ELR (cell line): ENCODE measurements at regions not wholly inside any gene's neighbourhood (a gene's known extent, or its start where the extent isn't known, plus 50 kb on each side); places are given as distances from the start of the nearest gene placed in this dataset.

Experiments
- DNase-seq: peaks from one replicate; pipeline ENCODE4 v3.0.0-alpha.2; 2015; ENCODE audit warnings: low read depth

DNA sequence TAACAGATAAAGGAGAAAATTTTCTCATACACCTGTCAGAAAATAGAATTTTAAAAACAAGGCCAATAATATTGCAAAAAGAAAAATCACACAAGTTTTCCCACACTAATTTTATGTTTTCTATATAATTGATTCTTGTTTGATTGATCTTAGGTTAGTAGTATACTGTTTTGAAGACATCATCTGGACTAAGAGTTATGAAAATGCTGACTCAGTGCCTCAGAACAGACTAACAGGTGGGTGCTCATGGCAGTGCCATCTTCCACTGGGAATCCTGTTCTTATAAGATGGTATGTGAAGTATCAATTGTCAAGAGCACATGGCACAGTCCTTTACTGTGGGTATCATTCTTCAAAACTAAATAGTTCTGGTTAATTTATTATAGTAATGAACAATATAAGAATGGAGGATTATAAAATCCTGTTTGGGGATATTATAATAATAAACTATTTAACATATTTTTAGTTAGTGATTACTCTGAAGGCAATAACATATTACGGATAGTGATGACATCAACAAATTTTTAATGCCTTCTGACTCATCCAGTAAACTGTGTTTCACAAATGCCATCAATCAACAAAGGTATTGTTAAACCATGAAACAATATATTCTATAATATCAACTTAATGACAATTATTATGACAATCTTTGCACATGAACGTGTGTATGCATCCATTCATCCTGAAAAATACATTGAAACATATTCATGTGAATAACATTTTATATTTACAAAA lies 384.6 kb upstream of the KHDRBS2 start:
- DNase-seq: no peak

DNA sequence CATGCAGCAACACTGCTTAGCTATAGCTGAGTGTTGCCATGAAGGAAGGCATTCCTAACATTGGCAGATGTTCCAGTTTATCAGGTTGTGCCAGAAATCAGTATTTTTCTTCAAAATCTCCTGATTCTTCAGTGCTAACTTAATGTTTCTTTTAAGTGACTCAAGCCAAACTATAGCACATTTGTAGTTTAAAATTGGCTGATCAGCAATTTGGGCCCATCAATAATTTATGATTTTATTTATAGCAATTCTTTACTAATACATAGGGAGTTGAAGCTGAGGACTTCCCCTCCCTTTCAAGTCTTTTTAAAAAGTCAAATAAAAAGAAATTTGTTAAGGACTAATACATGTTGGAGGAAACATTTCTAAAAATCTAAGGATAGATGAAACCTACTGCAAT lies 383.8 kb upstream of the KHDRBS2 start:
- DNase-seq: no peak

DNA sequence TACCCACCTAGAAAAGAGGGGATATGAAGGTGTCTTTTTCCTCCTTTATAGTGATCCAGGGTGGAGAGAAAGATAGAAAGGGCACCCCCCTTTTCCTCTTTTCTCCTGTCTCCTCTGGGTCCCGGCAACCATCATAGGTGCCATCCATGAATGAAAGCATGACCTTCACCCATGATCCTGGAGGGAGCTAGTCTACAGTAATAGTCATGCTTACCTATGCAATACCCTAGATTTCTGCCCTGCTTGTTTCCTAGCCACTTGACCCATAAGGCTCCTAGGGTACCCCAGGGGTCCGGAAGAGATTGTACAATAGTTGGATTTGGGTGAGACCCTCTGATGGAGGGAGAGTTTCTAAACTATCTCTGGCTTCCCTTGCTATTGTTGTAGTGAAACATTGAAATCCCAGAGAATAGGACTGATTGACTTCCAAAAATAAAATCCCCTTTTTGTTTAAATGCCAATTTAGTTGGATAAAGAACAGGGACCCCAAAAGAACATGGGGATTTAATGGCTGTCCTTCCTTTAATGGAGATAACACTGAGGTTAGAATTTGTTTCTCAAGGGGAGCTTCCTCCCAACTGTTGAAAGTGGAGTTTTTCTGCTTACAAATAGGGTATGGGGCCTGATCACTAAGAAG lies 366.8 kb upstream of the KHDRBS2 start:
- peak; percentile 4 for DNase-seq

DNA sequence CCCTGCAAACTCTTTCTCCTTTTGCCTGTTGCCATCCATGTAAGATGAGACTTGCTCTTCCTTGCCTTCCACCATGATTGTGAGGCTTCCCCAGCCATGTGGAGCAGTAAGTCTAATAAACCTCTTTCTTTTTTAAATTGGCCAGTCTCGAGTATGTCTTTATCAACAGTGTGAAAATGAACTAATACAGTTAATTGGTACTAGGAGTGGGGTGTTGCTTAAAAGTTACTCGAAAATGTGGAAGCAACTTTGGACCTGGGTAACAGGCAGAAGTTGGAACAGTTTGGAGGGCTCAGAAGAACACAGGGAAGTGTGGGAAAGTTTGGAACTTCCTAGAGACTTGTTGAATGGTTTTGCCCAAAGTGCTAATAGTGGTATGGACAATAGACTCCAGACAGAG lies 359.2 kb upstream of the KHDRBS2 start:
- DNase-seq: no peak

DNA sequence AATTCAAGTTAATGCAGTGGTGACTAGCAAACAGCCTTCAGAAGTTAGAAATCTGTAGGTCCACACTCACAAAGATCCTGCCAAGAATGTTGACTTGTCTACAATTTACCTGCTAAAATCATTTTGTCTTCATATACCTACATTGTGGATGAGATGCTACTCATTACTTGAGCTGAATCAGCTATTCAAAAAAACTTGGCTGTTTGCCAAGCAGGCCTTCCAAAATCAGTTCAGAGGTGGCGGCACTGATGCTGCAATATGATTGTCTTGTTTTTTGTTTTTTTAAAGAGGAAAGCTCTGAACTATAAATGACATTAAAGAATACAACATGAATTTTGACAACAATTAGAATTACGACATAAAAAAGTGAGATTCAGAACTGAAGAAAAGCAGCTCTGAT lies 354.7 kb upstream of the KHDRBS2 start:
- DNase-seq: no peak

DNA sequence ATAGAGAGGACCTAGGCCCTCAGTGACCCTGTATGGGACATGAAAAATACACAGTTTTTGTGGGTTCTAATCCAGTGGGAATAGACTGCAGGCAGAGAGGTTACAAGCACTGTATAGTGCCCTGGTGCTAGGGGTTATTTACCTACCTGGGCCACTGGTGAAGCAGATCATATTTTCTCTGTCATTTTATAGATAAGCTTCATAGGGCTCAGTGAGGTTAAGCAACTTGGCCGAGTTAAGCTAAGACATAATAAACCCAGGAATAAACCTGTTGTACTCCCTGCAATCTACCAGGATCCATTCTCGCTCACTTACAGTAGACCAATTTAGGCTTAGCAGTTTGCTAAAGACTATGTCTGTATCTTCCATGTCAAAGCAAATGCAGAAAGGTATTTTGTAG lies 340.6 kb upstream of the KHDRBS2 start:
- no peak for DNase-seq

DNA sequence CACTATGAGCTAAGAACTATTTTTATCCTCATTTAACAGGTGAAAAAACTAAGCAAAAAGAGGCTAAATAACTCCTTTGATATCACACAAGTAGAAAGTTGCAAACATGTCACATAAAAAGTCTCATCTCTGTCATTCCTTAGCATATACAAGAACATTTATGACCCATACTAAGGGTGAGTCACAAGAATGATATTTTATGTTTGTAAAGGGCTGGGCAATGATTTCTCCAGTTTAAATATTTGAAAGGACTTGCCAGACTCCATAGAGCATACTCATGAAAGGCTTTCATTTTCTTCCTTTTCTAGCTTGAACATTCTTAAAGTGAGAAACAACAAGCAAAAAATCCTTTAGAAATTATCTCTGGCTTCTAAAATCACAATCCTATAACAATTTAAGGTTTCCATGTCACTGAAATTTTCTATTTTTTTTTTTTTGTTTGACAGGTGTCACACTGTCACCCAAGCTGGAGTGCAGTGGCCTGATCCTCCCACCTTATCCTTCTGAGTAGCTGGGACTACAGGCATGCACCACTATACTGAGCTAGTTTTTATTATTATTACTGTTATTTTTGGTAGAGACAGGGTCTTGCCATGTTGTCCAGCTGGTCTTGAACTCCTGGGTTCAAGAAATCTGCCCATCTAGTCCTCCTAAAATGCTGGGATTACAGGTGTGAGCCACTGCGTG lies 338.0 kb upstream of the KHDRBS2 start:
- DNase-seq: no peak

DNA sequence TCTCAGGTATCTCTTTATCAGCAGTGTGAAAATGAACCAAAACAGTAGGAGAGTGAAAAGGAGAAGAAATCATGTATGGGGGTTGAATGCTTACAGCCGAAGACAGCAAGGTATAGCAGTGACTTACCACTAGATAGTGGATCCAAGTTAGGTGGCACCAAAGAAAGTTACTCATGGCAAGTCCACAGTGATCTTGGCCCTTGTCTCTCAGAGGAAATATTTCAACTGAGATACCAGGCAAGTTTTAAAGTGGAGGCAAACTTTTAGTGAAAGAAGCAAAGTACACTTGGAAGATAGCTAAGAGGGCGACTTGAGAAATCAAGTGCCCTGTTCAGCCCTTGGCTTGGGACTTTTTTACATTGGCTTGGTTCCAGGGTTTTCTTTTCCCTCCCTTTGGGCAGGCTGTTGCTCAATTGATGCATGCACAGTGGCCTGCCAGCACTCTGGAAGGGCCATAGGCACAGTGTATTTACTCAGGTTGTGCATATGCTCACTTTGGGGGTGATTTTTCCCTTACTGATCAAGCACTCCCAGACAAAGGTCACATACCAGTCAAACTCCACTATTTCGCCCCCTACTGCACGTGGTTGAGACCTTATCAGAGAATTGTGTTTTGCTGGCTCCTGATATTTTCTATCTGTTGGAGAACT lies 329.5 kb upstream of the KHDRBS2 start:
- no peak for DNase-seq

DNA sequence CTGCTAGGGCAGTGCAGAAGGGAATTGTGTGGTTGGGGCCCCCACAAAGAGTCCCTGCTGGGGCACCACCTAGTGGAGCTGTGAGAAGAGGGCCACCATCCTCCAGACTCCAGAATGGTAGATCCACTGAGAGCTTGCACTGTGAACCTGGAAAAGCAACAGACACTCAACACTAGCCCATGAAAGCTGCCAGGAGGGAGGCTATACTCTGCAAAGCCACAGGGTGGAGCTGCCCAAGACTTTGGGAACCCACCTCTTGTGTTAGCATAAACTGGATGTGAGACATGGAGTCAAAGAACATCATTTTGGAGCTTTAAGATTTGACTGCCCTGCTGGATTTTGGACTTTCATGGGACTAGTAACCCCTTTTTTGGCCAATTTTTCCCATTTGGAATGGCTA lies 328.4 kb upstream of the KHDRBS2 start:
- DNase-seq: no peak

DNA sequence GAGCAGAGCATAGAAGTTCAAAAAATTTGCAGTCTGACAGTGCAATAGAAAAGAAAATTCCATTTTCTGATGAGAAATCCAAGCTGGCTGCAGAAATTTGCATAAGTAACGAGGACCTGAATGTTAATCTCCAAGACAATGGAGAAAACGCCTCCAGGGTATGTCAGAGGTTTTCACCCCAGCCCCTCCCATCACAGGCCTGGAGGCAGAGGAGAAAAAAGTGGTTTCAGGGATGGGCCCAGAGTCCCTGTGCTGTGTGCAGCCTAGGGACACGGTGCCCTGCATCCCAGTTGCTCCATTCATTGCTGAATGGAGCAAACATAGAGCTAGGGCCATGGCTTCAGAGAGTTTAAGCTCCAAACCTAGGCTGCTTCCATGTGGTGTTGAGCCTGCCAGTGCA lies 327.9 kb upstream of the KHDRBS2 start:
- no peak for DNase-seq

DNA sequence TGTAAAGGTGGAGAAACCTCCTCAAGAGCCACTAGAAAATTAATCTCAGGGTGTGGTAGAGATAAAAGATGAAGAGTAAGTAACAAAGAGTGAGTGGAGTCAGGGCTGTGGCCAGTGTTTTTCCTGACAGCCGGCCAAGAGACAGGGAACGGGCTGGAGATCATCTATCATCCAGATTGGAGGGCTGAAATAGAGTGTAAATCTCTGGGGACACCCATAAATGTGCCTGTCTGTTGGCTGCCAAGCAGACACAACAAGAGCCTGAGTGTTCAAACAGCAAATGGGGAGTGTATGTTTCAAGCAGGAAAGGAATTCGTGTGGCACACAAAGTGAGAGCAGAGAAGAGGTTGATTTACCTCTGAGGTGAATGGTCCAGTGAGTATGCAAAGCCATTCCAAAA lies 326.4 kb upstream of the KHDRBS2 start:
- no peak for DNase-seq

DNA sequence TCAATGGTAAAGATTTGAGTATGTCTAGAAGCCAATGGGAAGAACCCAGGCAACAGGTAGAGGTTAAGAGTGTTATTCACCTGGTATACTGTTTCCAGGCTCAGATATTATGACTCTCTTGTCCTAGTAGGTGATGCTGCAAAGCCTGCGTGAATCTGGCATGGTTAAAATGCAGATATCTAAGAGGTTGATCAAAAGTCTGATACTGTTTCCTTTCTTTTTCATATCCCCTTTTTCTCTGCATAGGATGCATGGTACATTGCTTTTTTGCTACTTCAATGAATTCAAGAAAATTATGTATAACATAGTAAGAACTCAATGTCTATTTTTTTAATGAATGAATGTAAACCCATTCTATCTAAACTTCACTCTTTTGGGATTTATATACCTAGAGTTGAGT lies 284.3 kb upstream of the KHDRBS2 start:
- no peak for DNase-seq

DNA sequence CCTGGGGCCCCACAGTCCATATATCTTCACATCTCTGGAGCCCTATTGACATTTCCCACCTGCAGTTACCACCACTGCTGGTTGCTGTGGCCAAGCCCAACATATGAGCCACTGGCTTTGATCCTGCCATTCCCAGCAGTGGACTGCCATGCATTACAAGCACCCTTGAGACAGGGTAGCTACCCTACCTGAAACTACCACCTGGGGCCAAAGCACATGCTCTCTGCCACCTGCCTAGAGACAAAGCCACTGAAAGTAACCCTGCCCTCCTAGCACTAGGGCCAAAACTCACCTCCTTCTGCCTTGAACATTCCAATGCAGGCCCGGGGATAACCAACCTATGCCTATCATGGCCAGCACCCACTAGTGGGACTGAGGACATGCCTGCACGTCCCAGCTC lies 255.5 kb upstream of the KHDRBS2 start:
- no peak for DNase-seq

DNA sequence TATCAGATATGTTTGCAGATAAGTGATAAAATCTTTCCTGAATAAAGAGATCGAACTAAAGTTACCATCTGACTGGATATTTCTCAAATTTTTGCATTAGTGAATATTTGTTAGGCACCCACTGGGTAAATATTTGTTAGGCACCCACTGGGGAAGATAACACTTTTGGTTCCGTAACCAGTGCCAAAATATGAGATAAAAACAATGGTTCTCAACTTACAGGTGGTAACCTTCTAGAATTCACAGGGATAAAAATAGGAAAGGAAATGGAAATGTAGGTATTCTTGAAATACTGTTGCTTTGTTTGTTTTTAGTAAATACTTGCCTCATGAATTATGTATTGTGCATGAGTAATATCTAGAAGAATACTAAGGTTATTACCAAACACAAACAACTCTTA lies 245.0 kb upstream of the KHDRBS2 start:
- no peak for DNase-seq

DNA sequence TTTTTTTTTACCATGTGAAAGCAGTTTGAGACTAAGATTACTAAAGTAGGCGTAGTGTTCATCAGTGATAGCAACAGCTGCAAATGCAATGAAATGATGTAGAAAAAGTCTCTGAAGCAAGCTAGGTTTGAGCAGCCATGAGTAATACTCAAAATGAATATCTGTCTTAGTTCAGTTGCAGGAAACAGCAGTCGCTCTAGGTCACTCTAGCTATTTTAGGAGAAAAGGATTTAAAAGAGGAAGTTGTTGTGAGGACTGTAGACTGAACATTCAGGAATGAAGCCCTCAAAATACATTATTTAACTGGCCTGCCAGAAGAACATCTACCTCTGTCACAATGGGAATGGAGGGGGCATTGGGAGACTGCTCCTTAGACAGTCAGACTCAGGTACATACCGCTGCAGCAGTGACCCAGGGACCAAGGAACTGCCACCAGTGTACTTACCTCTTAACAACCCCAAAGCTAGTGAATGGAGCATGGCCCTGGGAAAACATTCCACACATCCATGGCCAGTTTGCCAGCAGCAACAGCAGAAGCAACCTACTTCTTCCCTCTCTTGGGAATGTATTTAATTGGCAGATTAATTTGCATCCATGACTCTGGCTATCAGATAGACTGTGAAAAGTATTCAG lies 243.0 kb upstream of the KHDRBS2 start:
- no peak for DNase-seq

DNA sequence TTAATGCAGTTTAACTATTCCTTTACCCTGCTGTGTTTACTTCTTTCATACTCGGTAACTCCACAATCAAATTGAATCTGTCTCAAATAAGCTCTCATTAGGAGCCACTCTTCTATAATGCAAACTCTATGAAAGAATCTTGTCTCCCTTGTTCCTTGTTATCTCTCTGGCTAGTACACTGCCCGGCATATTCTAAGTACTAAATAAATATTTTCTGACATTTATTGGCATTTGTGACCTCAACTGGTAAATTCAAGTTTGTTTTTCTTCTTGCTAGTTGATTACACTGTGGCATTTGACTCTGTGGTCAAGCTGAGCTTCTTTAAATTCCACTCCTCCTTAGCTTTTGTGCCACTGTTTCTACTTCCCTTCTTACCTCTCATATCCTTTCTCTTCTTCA lies 237.6 kb upstream of the KHDRBS2 start:
- DNase-seq: no peak

DNA sequence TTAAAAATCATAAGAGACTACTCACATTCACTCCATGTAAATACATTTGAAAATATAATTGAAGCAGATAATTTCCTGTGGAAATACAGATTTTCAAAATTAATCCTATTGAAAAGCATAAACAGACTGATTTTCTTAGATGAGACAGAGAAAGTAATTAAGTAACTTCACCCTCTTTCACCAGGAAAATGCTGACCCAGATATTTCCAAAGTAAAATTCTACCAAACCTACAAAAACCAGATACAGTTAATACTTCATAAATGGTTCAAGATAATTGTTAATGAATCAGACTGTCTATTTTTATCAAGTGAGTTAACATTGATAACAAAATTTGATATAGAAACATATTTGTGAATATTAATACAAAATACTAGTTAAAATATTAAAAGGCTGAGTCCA lies 233.5 kb upstream of the KHDRBS2 start:
- no peak for DNase-seq

DNA sequence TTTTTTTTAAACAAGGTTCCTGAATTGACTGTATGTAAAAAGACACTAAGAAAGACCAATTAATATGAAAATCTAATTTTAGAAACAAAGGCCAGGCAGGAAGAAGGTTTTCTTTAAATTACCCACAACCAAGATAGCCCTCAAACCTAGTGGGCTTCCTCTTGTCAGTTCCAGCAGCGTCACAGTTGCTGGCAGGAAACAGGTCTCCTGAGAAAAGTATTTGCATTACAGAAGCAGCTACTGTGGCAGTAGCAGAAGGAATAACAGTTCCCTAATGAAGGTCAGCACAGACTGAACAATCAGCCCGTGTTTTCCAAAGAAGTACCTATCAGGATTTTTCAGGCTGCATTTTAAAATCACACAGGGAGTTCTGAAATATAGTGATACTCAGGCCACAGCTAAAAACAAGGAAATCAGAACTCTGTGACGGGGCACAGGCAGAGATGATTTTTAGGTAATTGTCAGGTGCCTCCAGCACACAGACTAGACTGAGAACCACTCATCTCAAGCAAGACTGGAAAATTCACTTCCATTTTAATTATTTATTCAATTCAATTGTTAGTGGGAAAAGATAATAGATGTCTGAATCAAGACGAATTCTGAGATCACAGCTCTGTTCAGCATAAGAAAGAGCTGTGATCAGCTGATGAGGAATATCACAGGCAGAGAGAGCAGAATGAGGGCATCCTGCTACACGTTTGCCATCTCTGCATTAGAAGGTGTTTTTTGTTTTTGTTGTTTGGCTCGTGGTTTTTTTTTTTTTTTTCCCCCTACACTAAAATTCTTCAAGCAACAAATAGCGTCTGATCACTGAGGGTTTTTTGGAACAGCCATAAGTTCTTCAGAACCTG lies 230.5 kb upstream of the KHDRBS2 start:
- no peak for DNase-seq

DNA sequence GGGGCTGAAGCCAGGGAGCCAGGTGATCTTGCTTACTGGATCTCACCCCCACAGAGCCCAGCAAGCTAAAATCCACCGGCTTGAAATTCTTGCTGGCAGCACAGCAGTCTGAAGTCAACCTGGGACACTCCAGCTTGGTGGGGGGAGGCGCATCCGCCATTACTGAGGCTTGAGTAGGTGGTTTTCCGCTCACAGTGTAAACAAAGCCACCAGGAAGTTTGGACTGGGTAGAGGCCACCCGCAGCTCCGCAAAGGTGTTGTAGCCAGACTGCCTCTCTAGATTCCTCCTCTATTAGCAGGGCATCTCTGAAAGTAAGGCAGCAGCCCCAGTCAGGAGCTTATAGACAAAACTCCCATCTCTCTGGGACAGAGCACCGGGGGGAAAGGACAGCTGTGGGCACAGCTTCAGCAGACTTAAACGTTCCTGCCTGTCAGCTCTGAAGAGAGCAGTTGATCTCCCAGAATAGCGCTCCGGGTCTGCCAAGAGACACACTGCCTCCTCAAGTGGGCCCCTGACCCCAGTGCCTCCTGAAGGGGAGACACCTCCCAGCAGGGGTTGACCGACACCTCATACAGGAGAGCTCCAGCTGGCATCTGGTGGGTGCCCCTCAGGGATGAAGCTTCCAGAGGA lies 206.3 kb upstream of the KHDRBS2 start:
- DNase-seq: no peak

DNA sequence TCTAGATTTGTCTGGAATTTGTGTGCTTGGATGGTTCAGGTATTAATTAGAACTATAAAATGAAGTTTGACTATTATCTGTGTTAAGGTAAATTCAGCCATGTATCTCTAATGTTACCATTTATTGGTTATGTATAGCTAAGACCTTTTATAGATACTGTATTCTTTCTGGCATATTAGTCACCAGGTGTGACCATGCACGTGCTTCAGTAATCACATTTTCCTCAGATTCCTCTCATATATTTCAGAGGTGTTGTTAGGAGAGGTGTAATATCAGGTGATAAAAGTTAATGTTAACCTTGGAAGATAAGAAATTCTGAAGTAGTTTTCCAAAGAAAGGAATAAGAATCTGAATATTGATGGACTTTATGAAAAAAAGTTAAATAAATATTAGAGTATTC lies 194.5 kb upstream of the KHDRBS2 start:
- no peak for DNase-seq

DNA sequence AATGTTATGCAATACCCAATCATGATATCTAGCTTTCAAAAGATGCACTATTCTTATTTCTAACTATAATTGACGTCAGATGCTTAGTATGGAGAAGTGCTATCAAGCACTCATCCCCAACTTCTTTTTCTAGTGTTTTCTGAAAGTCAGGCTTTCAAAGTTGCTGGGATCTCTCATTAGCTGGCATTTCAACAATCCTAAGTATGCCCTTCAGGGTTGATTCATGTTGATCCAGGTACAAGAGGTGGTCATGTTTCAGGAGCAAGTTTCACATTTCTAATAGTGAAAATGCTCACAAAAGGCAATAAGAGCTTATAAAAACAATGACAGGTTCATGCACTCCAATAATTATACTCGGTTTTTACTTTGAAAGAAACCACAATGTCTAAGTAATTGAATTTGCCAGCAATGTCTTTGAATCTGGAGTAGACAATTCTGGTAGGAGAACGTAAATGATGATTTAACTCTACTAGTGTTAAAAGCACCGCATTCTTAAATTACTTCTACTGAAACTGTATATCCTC lies 193.7 kb upstream of the KHDRBS2 start:
- no peak for DNase-seq
